ENCODE measurements at regions not wholly inside any gene's neighbourhood (a gene's known extent, or its start where the extent isn't known, plus 50 kb on each side); places are given as distances from the start of the nearest gene placed in this dataset.

GRCh38 chr4:57163530-57164459 lies 53.6 kb upstream of the IGFBP7 start:
- peak; percentile 63 to 83 (median 77) for DNase-seq (ENCODE audit: low read depth in 4 of 4, low spot score in 2 of 4)

GRCh38 chr4:57162499-57163019 lies 52.4 kb upstream of the IGFBP7 start:
- DNase-seq (ENCODE audit: low read depth in 4 of 4, low spot score in 2 of 4) = no peak
